ENCODE measurements at regions not wholly inside any gene's neighbourhood (a gene's known extent, or its start where the extent isn't known, plus 50 kb on each side); places are given as distances from the start of the nearest gene placed in this dataset.

- H3K27me3 ChIP-seq (ENCODE audit: control insufficient read depth in 1 of 2, insufficient read depth in 2 of 2, low read length in 2 of 2) = no peaks in the 10 kb centered on the region
- H3K9ac ChIP-seq (ENCODE audit: low read depth in 1 of 2, low read length in 2 of 2) = no peak overlapping the region
- H3K9me3 ChIP-seq (ENCODE audit: control insufficient read depth in 1 of 2, low read length in 2 of 2) = no peaks in the 10 kb centered on the region
- no peak overlapping the region for H3K4me3 ChIP-seq (ENCODE audit: low read depth in 1 of 2, low read length in 2 of 2)
- H3K4me1 ChIP-seq (ENCODE audit: control insufficient read depth in 1 of 2, insufficient read depth in 2 of 2, low read length in 2 of 2) = no peaks in the 10 kb centered on the region
- no peak overlapping the region for H3K27ac ChIP-seq (ENCODE audit: low read depth, low read length)
- H3K36me3 ChIP-seq (ENCODE audit: control insufficient read depth in 1 of 2, insufficient read depth in 2 of 2, low read length in 2 of 2) = no peaks in the 10 kb centered on the region
Measured at GRCh38 chr18:33924576-33924975, 300.1 kb downstream of the NOL4 start.

DNA sequence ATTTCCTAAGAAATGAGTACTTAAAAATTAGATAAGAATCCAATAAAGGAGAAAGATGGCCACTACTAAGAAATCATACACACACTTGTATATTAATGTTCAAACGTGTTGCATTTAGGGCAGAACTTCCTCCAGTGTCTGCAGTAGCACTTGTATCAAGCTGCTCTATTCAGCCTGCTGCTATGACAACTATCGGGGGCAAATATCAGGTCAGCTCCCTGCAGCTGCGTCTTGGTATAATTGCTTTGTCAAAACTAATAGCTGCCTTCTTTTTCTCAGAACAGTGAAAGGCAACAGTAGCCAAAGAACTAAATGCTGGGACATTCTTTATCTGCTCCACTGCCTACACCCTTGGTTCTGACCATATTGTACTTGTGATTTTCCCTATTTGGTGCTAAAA lies 300.7 kb downstream of the NOL4 start:
- Histone ChIP-seq H3K4me1 (ENCODE audit: control insufficient read depth in 1 of 2, insufficient read depth in 2 of 2, low read length in 2 of 2) (no peaks in the 10 kb centered on the region), H3K27me3 (ENCODE audit: control insufficient read depth in 1 of 2, insufficient read depth in 2 of 2, low read length in 2 of 2) (no peaks in the 10 kb centered on the region), H3K4me3 (ENCODE audit: low read depth in 1 of 2, low read length in 2 of 2) (no peak overlapping the region), H3K36me3 (ENCODE audit: control insufficient read depth in 1 of 2, insufficient read depth in 2 of 2, low read length in 2 of 2) (no peaks in the 10 kb centered on the region), H3K9me3 (ENCODE audit: control insufficient read depth in 1 of 2, low read length in 2 of 2) (no peaks in the 10 kb centered on the region), H3K9ac (ENCODE audit: low read depth in 1 of 2, low read length in 2 of 2) (no peak overlapping the region), H3K27ac (ENCODE audit: low read depth, low read length) (no peak overlapping the region)

- Histone ChIP-seq H3K4me1 (ENCODE audit: control insufficient read depth in 1 of 2, insufficient read depth in 2 of 2, low read length in 2 of 2) (no peaks in the 10 kb centered on the region), H3K9ac (ENCODE audit: low read depth in 1 of 2, low read length in 2 of 2) (no peak overlapping the region), H3K27ac (ENCODE audit: low read depth, low read length) (no peak overlapping the region), H3K9me3 (ENCODE audit: control insufficient read depth in 1 of 2, low read length in 2 of 2) (no peaks in the 10 kb centered on the region), H3K27me3 (ENCODE audit: control insufficient read depth in 1 of 2, insufficient read depth in 2 of 2, low read length in 2 of 2) (no peaks in the 10 kb centered on the region), H3K36me3 (ENCODE audit: control insufficient read depth in 1 of 2, insufficient read depth in 2 of 2, low read length in 2 of 2) (no peaks in the 10 kb centered on the region), H3K4me3 (ENCODE audit: low read depth in 1 of 2, low read length in 2 of 2) (no peak overlapping the region)
Measured at GRCh38 chr18:33918571-33918970, 306.1 kb downstream of the NOL4 start.

DNA sequence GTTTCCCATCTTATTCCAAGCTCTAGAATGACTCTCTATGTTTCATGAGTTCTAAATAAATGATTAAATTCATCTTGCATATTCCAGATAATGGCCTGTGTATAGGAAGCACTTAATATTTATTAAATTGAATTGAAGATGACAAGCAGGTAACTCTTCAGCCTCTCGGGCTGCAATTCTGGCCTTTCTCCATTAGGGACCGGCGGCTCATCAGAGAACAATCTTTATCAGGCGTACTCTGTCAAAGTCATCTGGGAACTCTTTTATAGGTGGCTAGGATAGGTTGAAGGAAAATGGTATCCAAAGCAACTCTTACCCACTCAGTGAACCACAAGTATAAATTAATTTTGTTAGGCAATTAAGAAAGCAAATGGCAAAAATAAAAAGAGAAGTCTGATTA lies 308.5 kb downstream of the NOL4 start:
- Histone ChIP-seq H3K9ac (ENCODE audit: low read depth in 1 of 2, low read length in 2 of 2) (no peak overlapping the region), H3K9me3 (ENCODE audit: control insufficient read depth in 1 of 2, low read length in 2 of 2) (no peaks in the 10 kb centered on the region), H3K4me1 (ENCODE audit: control insufficient read depth in 1 of 2, insufficient read depth in 2 of 2, low read length in 2 of 2) (no peaks in the 10 kb centered on the region), H3K27ac (ENCODE audit: low read depth, low read length) (no peak overlapping the region), H3K4me3 (ENCODE audit: low read depth in 1 of 2, low read length in 2 of 2) (no peak overlapping the region), H3K27me3 (ENCODE audit: control insufficient read depth in 1 of 2, insufficient read depth in 2 of 2, low read length in 2 of 2) (no peaks in the 10 kb centered on the region), H3K36me3 (ENCODE audit: control insufficient read depth in 1 of 2, insufficient read depth in 2 of 2, low read length in 2 of 2) (no peaks in the 10 kb centered on the region)

DNA sequence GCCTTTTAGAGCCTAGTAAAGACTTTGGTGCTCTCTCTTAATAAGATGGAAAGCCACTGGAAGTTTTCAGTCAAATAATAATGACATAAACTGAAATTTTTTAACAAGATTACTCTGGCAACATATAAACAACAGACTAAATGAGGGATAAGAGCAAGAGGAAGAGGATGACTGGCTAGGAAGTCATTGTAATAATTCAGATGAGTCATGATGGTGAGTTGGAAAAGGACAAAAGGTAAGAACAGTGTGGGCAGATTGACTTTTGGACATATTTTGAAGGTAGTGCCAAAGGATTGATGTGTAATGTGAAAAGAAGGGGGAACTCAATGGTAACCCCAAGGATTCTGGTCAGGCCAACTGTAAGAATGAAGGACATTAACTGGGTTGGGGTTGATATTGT lies 310.3 kb downstream of the NOL4 start:
- Histone ChIP-seq H3K27ac (ENCODE audit: low read depth, low read length) (no peak overlapping the region), H3K9ac (ENCODE audit: low read depth in 1 of 2, low read length in 2 of 2) (no peak overlapping the region), H3K4me1 (ENCODE audit: control insufficient read depth in 1 of 2, insufficient read depth in 2 of 2, low read length in 2 of 2) (no peaks in the 10 kb centered on the region), H3K36me3 (ENCODE audit: control insufficient read depth in 1 of 2, insufficient read depth in 2 of 2, low read length in 2 of 2) (no peaks in the 10 kb centered on the region), H3K9me3 (ENCODE audit: control insufficient read depth in 1 of 2, low read length in 2 of 2) (no peaks in the 10 kb centered on the region), H3K27me3 (ENCODE audit: control insufficient read depth in 1 of 2, insufficient read depth in 2 of 2, low read length in 2 of 2) (no peaks in the 10 kb centered on the region), H3K4me3 (ENCODE audit: low read depth in 1 of 2, low read length in 2 of 2) (no peak overlapping the region)

- no peak overlapping the region for H3K9ac ChIP-seq (ENCODE audit: low read depth in 1 of 2, low read length in 2 of 2)
- H3K4me1 ChIP-seq (ENCODE audit: control insufficient read depth in 1 of 2, insufficient read depth in 2 of 2, low read length in 2 of 2) = no peaks in the 10 kb centered on the region
- H3K36me3 ChIP-seq (ENCODE audit: control insufficient read depth in 1 of 2, insufficient read depth in 2 of 2, low read length in 2 of 2) = no peaks in the 10 kb centered on the region
- H3K27ac ChIP-seq (ENCODE audit: low read depth, low read length) = no peak overlapping the region
- peaks cover 0 to 6% of the 10 kb centered on the region in 2 donors for H3K9me3 ChIP-seq (ENCODE audit: control insufficient read depth in 1 of 2, low read length in 2 of 2)
- H3K27me3 ChIP-seq (ENCODE audit: control insufficient read depth in 1 of 2, insufficient read depth in 2 of 2, low read length in 2 of 2) = no peaks in the 10 kb centered on the region
- H3K4me3 ChIP-seq (ENCODE audit: low read depth in 1 of 2, low read length in 2 of 2) = no peak overlapping the region
Measured at GRCh38 chr18:33906046-33906445, 318.7 kb downstream of the NOL4 start.

GRCh38 chr18:33901894-33902512 lies 322.7 kb downstream of the NOL4 start:
- Histone ChIP-seq H3K4me3 (ENCODE audit: low read depth in 1 of 2, low read length in 2 of 2) (no peak overlapping the region), H3K9me3 (ENCODE audit: control insufficient read depth in 1 of 2, low read length in 2 of 2) (peaks cover 0 to 7% of the 10 kb centered on the region in 2 donors), H3K9ac (ENCODE audit: low read depth in 1 of 2, low read length in 2 of 2) (no peak overlapping the region), H3K4me1 (ENCODE audit: control insufficient read depth in 1 of 2, insufficient read depth in 2 of 2, low read length in 2 of 2) (no peaks in the 10 kb centered on the region), H3K36me3 (ENCODE audit: control insufficient read depth in 1 of 2, insufficient read depth in 2 of 2, low read length in 2 of 2) (no peaks in the 10 kb centered on the region), H3K27me3 (ENCODE audit: control insufficient read depth in 1 of 2, insufficient read depth in 2 of 2, low read length in 2 of 2) (no peaks in the 10 kb centered on the region), H3K27ac (ENCODE audit: low read depth, low read length) (no peak overlapping the region)

GRCh38 chr18:33900638-33901037 lies 322.6 kb downstream of the ASXL3 start:
- Histone ChIP-seq H3K27me3 (ENCODE audit: control insufficient read depth in 1 of 2, insufficient read depth in 2 of 2, low read length in 2 of 2) (no peaks in the 10 kb centered on the region), H3K4me1 (ENCODE audit: control insufficient read depth in 1 of 2, insufficient read depth in 2 of 2, low read length in 2 of 2) (no peaks in the 10 kb centered on the region), H3K9me3 (ENCODE audit: control insufficient read depth in 1 of 2, low read length in 2 of 2) (peaks cover 0 to 7% of the 10 kb centered on the region in 2 donors), H3K27ac (ENCODE audit: low read depth, low read length) (no peak overlapping the region), H3K4me3 (ENCODE audit: low read depth in 1 of 2, low read length in 2 of 2) (no peak overlapping the region), H3K36me3 (ENCODE audit: control insufficient read depth in 1 of 2, insufficient read depth in 2 of 2, low read length in 2 of 2) (no peaks in the 10 kb centered on the region), H3K9ac (ENCODE audit: low read depth in 1 of 2, low read length in 2 of 2) (no peak overlapping the region)

GRCh38 chr18:33898427-33898826 lies 320.4 kb downstream of the ASXL3 start:
- Histone ChIP-seq H3K4me3 (ENCODE audit: low read depth in 1 of 2, low read length in 2 of 2) (no peak overlapping the region), H3K27me3 (ENCODE audit: control insufficient read depth in 1 of 2, insufficient read depth in 2 of 2, low read length in 2 of 2) (no peaks in the 10 kb centered on the region), H3K27ac (ENCODE audit: low read depth, low read length) (no peak overlapping the region), H3K9ac (ENCODE audit: low read depth in 1 of 2, low read length in 2 of 2) (no peak overlapping the region), H3K9me3 (ENCODE audit: control insufficient read depth in 1 of 2, low read length in 2 of 2) (peaks cover 0 to 2% of the 10 kb centered on the region in 2 donors), H3K4me1 (ENCODE audit: control insufficient read depth in 1 of 2, insufficient read depth in 2 of 2, low read length in 2 of 2) (no peaks in the 10 kb centered on the region), H3K36me3 (ENCODE audit: control insufficient read depth in 1 of 2, insufficient read depth in 2 of 2, low read length in 2 of 2) (no peaks in the 10 kb centered on the region)

GRCh38 chr18:33878213-33878612 lies 300.2 kb downstream of the ASXL3 start:
- Histone ChIP-seq H3K27me3 (ENCODE audit: control insufficient read depth in 1 of 2, insufficient read depth in 2 of 2, low read length in 2 of 2) (no peaks in the 10 kb centered on the region), H3K9me3 (ENCODE audit: control insufficient read depth in 1 of 2, low read length in 2 of 2) (no peaks in the 10 kb centered on the region), H3K4me3 (ENCODE audit: low read depth in 1 of 2, low read length in 2 of 2) (no peak overlapping the region), H3K9ac (ENCODE audit: low read depth in 1 of 2, low read length in 2 of 2) (no peak overlapping the region), H3K27ac (ENCODE audit: low read depth, low read length) (no peak overlapping the region), H3K4me1 (ENCODE audit: control insufficient read depth in 1 of 2, insufficient read depth in 2 of 2, low read length in 2 of 2) (no peaks in the 10 kb centered on the region), H3K36me3 (ENCODE audit: control insufficient read depth in 1 of 2, insufficient read depth in 2 of 2, low read length in 2 of 2) (no peaks in the 10 kb centered on the region)
